BLaER1 treated with 17β-estradiol and CSF1 and Interleukin-3, amounts not matched to agents 10 nM and 100 nM (cell line): ENCODE measurements at regions not wholly inside any gene's neighbourhood (a gene's known extent, or its start where the extent isn't known, plus 50 kb on each side); places are given as distances from the start of the nearest gene placed in this dataset.

Experiments
- H3K27ac ChIP-seq, 11 experiments: shearing (Covaris generic); formaldehyde crosslinking; 2 replicates each; pipeline ENCODE4 v1.8.1; 2022
- H3K27me3 ChIP-seq, 11 experiments: shearing (Covaris generic); formaldehyde crosslinking; 2 replicates each; pipeline ENCODE4 v1.8.1; 2022
- H3K36me3 ChIP-seq, 11 experiments: shearing (Covaris generic); formaldehyde crosslinking; 2 replicates each; pipeline ENCODE4 v1.8.1; 2022
- H3K4me1 ChIP-seq, 10 experiments: shearing (Covaris generic); formaldehyde crosslinking; 2 replicates each; pipeline ENCODE4 v1.8.1; 2022
- H3K4me2 ChIP-seq, 11 experiments: shearing (Covaris generic); formaldehyde crosslinking; 2 replicates each; pipeline ENCODE4 v1.8.1; 2022
- H3K4me3 ChIP-seq, 10 experiments: shearing (Covaris generic); formaldehyde crosslinking; 2 replicates each; pipeline ENCODE4 v1.8.1; 2022
- H3K9ac ChIP-seq, 11 experiments: shearing (Covaris generic); formaldehyde crosslinking; 2 replicates each; pipeline ENCODE4 v1.8.1; 2022
- H3K9me3 ChIP-seq, 11 experiments: shearing (Covaris generic); formaldehyde crosslinking; replicated peaks in 1 of 11; 2 replicates each; pipeline ENCODE4 v1.8.1; 2022
- H4K20me1 ChIP-seq, 11 experiments: shearing (Covaris generic); formaldehyde crosslinking; 2 replicates each; pipeline ENCODE4 v1.8.1; 2022
- Cebpa-rat ChIP-seq, 11 experiments: shearing (Covaris generic); IDR thresholded peaks; 2 replicates each; pipeline ENCODE4 v1.8.1; 2022

DNA sequence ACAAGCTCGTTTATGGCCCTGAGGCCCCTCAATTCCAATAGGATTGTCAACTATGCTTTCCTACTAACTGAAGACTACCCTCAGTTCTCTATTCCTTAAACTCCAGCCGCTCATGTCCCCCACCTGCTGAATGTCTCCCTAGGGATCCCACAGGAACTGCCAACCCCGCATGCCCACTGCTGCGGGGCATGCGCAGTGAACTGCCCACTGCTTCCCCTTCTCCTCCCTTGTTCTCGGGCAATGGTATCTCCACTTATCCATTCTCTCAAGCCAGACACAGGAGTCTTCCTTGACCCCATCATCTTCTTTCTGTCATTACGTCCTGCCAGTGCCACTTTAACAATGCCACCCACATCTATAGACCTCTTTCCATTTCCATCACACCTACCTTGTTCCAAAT lies 90.0 kb downstream of the FGF18 start:
- TF ChIP-seq Cebpa-rat (IDR thresholded peaks at IDR 0.05), result no peak
- Histone ChIP-seq H3K36me3 (no peaks in the 10 kb centered on the region), H3K27ac (no peak overlapping the region), H4K20me1 (no peaks in the 10 kb centered on the region), H3K4me2 (no peak overlapping the region), H3K9ac (no peak overlapping the region), H3K4me1 (no peaks in the 10 kb centered on the region), H3K4me3 (no peak overlapping the region), H3K27me3 (no peaks in the 10 kb centered on the region), H3K9me3 (no peaks in the 10 kb centered on the region)

DNA sequence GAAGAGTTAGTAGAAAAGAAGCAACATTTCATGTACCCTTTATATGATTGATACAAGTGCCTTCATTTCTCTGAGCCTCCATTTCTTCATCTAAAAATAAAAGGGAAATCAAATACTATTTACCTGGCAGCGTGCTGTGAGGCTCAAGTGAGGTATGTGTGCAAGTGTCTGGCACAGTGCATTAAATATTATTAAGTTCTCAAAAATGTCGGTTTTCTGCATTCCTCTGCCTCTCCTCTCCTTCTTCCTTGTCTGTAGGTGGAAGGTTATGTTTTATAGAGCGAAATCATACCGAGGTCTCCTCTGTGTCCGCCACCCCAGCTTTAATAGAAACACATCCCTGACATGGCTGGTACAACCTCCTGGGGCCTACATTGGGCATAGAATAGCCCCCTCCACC lies 93.0 kb downstream of the FGF18 start:
- H3K27ac ChIP-seq, result no peak overlapping the region
- TF ChIP-seq Cebpa-rat (IDR thresholded peaks at IDR 0.05), result no peak
- H3K4me2 ChIP-seq, result no peak overlapping the region

DNA sequence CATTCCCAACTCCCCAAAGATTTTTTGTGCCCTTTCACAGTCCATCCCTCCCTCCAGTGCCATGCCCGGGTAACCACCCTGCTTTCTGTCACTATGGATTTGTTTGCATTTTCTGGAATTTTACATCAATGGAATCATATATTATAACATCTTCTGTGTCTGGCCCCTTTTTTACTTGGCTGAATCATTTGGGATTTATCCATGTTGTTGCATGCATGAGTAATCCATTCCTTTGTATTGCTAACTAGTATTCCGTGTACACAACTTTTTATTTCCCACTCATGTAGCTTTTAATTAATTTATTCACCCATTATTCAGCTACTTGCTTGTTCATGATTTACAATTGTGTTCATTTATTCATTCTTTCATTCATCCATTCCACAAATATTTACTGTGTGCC lies 94.1 kb downstream of the FGF18 start:
- TF ChIP-seq Cebpa-rat (IDR thresholded peaks at IDR 0.05), result no peak

More for the DNA sequence above, 93.0 kb downstream of the FGF18 start:
- Histone ChIP-seq H3K9ac (no peak overlapping the region), H3K36me3 (no peaks in the 10 kb centered on the region), H3K27me3 (no peaks in the 10 kb centered on the region), H3K9me3 (no peaks in the 10 kb centered on the region), H4K20me1 (no peaks in the 10 kb centered on the region), H3K4me1 (no peaks in the 10 kb centered on the region), H3K4me3 (no peak overlapping the region)

DNA sequence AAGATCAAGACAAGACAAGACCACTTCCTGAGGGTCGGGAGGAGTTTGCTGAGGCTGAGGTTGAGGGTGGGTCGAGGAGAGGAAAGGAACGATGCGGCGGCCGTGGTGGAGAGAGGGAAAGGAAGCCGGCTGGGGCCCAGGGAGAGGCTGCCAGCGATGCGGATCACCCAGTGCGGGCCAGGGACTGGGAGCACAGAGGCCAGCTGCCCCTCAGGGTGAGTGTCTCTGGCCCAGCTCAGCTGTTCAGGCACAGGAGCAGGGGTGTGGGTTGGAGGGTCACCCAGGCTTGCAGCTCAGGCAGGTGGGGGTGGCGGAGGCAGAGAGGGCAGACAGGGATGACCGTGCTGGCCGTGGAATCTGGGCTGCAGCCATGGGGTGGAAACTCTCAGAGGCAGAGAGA lies 99.5 kb downstream of the FGF18 start:
- no peaks in the 10 kb centered on the region for H3K36me3 ChIP-seq
- TF ChIP-seq Cebpa-rat (IDR thresholded peaks at IDR 0.05), result no peak
- no peaks in the 10 kb centered on the region for H4K20me1 ChIP-seq
- H3K9me3 ChIP-seq, result no peaks in the 10 kb centered on the region
- no peaks in the 10 kb centered on the region for H3K27me3 ChIP-seq
- no peak overlapping the region for H3K4me3 ChIP-seq
- H3K4me1 ChIP-seq, result no peaks in the 10 kb centered on the region
- H3K4me2 ChIP-seq, result no peak overlapping the region
- H3K27ac ChIP-seq, result no peak overlapping the region
- no peak overlapping the region for H3K9ac ChIP-seq

More for the DNA sequence above, 94.1 kb downstream of the FGF18 start:
- Histone ChIP-seq H3K9ac (no peak overlapping the region), H3K4me2 (no peak overlapping the region), H3K27me3 (no peaks in the 10 kb centered on the region), H3K4me3 (no peak overlapping the region), H4K20me1 (no peaks in the 10 kb centered on the region), H3K9me3 (no peaks in the 10 kb centered on the region), H3K27ac (no peak overlapping the region), H3K36me3 (no peaks in the 10 kb centered on the region), H3K4me1 (no peaks in the 10 kb centered on the region)

DNA sequence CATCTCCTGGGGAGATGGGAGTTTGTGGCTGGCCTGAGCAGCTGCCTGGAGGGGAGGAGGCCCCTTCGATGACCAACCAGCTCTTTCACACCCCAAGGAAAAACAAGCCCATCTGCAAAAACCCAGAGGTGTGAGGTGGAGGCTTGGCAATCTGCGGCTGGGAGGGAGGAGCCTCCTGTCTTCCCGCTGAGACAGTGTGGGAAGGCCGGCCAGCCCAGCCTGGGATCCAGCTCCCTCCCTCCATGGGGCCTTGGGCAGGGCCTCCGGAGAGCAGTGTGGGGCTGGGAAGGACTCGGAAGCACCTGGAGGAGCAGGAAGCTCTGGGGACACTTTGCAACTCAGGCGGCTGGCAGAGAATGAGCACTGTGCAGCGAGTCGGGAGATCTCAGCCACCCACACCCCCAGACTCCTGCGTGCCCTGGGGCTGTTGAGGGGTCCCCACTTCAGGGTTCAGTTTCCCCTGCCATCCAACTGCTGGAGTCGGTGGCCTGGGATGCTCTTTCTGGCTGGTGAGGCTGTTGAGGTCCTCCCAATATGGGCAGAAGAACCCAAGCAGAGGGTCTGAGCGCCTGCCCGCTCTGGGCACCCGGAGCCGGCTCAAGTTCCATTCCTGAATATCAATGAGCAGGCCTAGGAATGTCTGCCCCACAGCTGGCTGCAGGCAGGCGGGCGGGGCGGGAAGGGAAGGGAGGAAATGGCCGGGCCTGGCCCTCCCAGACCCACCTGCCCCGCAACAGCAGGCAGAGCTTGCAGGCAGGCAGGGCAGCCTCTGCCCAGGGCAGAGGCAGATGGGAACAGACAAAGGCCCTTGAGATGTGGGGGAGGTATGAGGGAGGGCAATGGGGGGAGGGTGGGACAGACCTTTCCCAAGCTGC lies 101.1 kb downstream of the FGF18 start:
- Histone ChIP-seq H3K36me3 (no peaks in the 10 kb centered on the region), H3K27ac (no peak overlapping the region), H3K4me2 (no peak overlapping the region), H3K4me1 (no peaks in the 10 kb centered on the region), H3K27me3 (no peaks in the 10 kb centered on the region), H3K9me3 (no peaks in the 10 kb centered on the region), H3K9ac (no peak overlapping the region), H4K20me1 (no peaks in the 10 kb centered on the region), H3K4me3 (no peak overlapping the region)
- no peak for TF ChIP-seq Cebpa-rat (IDR thresholded peaks at IDR 0.05)

DNA sequence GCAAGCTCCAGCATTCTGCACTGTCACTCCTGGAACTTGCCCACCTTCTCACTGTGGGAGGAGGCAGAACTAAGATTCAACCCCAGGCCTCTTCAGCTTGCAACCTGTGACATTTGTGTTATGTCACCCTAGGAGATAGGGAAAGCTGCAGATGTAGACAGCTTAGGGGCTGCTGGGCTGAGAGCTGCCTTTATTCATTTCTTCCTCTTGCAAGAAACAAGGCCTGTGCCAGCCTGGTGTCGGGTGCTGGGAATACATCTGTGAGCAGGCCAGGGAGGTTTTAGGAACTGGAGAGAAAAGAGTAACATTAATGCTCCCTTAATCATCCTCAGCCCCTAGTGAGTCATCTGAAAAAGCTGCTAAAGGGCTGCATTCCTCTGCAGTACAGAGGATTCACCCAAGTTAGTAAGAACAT lies 101.8 kb downstream of the FGF18 start:
- no peak for TF ChIP-seq Cebpa-rat (IDR thresholded peaks at IDR 0.05)
- Histone ChIP-seq H3K4me1 (no peaks in the 10 kb centered on the region), H3K4me2 (no peak overlapping the region), H3K36me3 (no peaks in the 10 kb centered on the region), H3K27me3 (no peaks in the 10 kb centered on the region), H4K20me1 (no peaks in the 10 kb centered on the region), H3K9ac (no peak overlapping the region), H3K9me3 (no peaks in the 10 kb centered on the region), H3K27ac (no peak overlapping the region), H3K4me3 (no peak overlapping the region)

DNA sequence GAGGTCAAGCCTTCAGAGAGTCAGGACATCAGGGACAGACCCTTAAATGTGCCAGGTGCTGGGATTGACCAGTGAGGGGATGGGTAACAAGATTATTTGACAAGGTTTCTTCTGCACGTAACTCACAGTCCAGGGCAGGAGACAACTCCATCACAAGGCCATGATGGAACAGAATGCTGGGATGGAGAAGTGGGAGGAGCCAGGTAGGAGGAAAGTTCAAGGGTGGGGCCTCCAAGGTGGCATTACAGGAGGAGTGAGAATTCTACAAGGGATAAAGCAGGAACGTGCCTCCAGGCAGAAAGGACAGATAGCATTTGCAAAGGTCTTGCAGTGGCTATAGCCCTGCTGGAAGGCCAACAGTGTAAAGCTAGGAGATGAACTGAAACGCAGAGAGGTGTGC lies 102.2 kb downstream of the FGF18 start:
- Histone ChIP-seq H3K27me3 (no peaks in the 10 kb centered on the region), H3K4me2 (no peak overlapping the region), H3K9me3 (no peaks in the 10 kb centered on the region), H3K9ac (no peak overlapping the region), H3K27ac (no peak overlapping the region), H3K4me1 (no peaks in the 10 kb centered on the region), H3K4me3 (no peak overlapping the region), H4K20me1 (no peaks in the 10 kb centered on the region), H3K36me3 (no peaks in the 10 kb centered on the region)
- TF ChIP-seq Cebpa-rat (IDR thresholded peaks at IDR 0.05), result no peak

DNA sequence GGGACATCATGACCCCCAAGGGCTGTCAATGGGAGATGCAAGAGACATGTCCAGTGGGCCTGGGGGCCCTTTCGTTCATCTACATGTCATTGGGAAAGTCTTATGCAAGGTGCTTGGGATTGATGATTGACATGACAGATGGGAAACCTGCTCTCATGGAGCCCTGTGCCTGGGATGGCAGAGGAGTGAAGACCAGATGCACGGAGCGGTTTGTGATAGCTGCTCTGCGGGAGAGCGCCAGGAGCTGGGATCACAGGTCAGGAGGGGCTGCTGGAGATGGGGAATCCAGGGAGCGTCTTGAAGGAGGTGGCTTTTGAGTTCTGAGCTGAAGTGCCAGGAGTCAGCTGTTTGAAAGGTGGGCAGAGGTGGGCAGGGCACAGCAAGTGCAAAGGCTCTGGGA lies 104.3 kb downstream of the FGF18 start:
- Histone ChIP-seq H3K27ac (no peak overlapping the region), H3K4me2 (no peak overlapping the region), H3K4me3 (no peak overlapping the region), H3K4me1 (no peaks in the 10 kb centered on the region), H4K20me1 (no peaks in the 10 kb centered on the region), H3K9me3 (no peaks in the 10 kb centered on the region), H3K27me3 (no peaks in the 10 kb centered on the region), H3K36me3 (no peaks in the 10 kb centered on the region), H3K9ac (no peak overlapping the region)
- TF ChIP-seq Cebpa-rat (IDR thresholded peaks at IDR 0.05), result no peak

DNA sequence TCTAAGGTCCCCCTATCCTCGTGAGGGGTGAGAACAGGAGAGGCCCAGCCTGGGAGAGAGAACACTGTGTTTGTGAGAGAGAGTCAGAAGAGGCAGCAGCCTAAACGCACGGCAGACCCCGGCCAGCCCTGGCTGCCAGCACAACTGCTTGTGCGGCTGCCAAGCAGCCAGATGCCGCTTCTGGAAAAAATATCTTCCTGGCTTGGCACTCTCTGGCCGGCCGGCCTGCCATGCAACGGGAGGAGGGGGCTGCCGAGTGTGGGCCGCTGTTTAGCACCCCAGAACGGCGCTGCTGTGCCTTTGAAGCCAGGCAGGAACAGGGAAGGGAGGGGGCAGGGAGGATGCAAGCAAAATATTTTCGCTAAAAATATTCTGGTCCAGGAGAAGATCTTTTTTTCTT lies 105.0 kb downstream of the FGF18 start:
- Histone ChIP-seq H3K27me3 (no peaks in the 10 kb centered on the region), H3K9ac (no peak overlapping the region), H4K20me1 (no peaks in the 10 kb centered on the region), H3K4me3 (no peak overlapping the region), H3K27ac (no peak overlapping the region), H3K9me3 (no peaks in the 10 kb centered on the region), H3K4me2 (no peak overlapping the region), H3K4me1 (no peaks in the 10 kb centered on the region), H3K36me3 (no peaks in the 10 kb centered on the region)
- no peak for TF ChIP-seq Cebpa-rat (IDR thresholded peaks at IDR 0.05)

DNA sequence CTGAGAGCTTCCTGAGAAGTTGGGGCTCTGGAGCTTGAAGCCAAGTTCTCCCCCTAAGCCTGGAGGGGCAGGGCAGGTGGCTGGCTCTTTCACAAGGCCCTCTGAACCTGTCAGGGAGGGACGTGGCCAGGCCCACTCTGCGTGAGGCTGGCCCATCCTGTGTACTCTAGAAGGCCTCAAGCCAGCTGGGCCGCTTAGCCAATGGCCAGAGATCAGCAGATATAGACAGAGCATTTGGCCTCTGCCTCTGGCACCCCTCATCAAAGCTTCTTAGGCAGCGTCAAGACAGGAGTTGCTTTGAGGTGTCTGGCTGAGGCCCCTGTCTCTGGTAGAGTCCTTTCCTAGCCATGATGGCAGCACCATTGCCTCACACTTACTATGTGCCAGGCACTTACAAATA lies 105.6 kb downstream of the FGF18 start:
- Histone ChIP-seq H3K27ac (no peak overlapping the region), H3K9me3 (no peaks in the 10 kb centered on the region), H3K4me1 (no peaks in the 10 kb centered on the region), H4K20me1 (no peaks in the 10 kb centered on the region), H3K9ac (no peak overlapping the region), H3K4me2 (no peak overlapping the region), H3K27me3 (no peaks in the 10 kb centered on the region), H3K36me3 (no peaks in the 10 kb centered on the region), H3K4me3 (no peak overlapping the region)
- no peak for TF ChIP-seq Cebpa-rat (IDR thresholded peaks at IDR 0.05)
